ENCODE measurements at regions not wholly inside any gene's neighbourhood (a gene's known extent, or its start where the extent isn't known, plus 50 kb on each side); places are given as distances from the start of the nearest gene placed in this dataset.

GRCh38 chr14:48304729-48305128 is 629.3 kb upstream of the MDGA2 start:
- TF ChIP-seq CTCF (IDR thresholded peaks at IDR 0.05) (no peak), EZH2 (IDR thresholded peaks at IDR 0.05; ENCODE audit: borderline replicate concordance, insufficient read depth, low read depth, low read length, poor library complexity, severe bottlenecking) (no peak)
